ENCODE measurements at regions not wholly inside any gene's neighbourhood (a gene's known extent, or its start where the extent isn't known, plus 50 kb on each side); places are given as distances from the start of the nearest gene placed in this dataset.

DNA sequence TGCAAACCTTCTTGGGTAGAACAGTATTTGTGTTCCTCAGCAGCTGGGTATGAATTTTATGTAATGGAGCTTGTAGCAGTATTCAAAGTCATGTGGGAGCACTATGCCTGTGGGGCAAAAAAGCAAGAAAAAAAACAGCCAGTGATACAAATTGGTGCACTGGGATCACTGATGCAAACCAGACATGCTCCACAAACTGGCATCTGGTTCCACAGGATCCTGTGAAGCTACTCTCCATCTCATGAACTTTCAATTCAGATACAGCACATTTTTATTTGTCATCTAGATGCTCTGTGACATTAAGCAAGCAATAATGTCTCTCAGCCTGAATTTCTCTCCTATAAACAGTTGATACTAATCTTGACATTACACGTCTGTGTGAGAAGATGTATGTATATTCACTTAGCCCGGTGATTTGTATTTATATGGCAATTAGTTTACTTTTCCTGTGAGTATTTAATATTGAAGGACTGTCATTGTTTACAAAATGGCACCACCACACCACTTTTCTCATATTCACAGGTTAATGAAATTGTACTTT, 208.5 kb upstream of the GRIA4 start:
- intact Hi-C loops (cut with micrococcal nuclease): no loop called here
- H3K27ac ChIP-seq (ENCODE audit: low read length): no peak overlapping the region
- H3K36me3 ChIP-seq (ENCODE audit: low read depth, low read length): no peaks in the 10 kb centered on the region
- H3F3A ChIP-seq (ENCODE audit: low read length, unreplicated experiment): no peaks in the 10 kb centered on the region
- TF ChIP-seq EZH2phosphoT487 (IDR thresholded peaks at IDR 0.05; ENCODE audit: borderline replicate concordance, low read length) (no peak), EZH2 (IDR thresholded peaks at IDR 0.05; ENCODE audit: low read length, unreplicated experiment) (no peak), CTCF (conservative IDR thresholded peaks at IDR 0.05; ENCODE audit: low read depth, low read length) (no peak)
- ChIA-PET CTCF (no interaction called here), POLR2A (ENCODE audit: unreplicated experiment) (no interaction called here)
- DNase-seq: no peak
- H4K20me1 ChIP-seq (ENCODE audit: low read length): no peaks in the 10 kb centered on the region
- no peaks in the 10 kb centered on the region for H3K9me3 ChIP-seq (ENCODE audit: low read length)
- no peak for ATAC-seq
- no peak overlapping the region for H3K4me3 ChIP-seq (ENCODE audit: low read length)
- no peaks in the 10 kb centered on the region for H3K9me2 ChIP-seq (replicated peaks; ENCODE audit: low read length)
- no peaks in the 10 kb centered on the region for H3K4me1 ChIP-seq (ENCODE audit: insufficient read depth, low read length)
- no peak overlapping the region for H3K4me2 ChIP-seq (ENCODE audit: low read length)
- no peaks in the 10 kb centered on the region for H3K79me2 ChIP-seq (ENCODE audit: low read length)
- no TSS peak for BruUV-seq (replicated peaks)
- no peak overlapping the region for H3K9ac ChIP-seq (ENCODE audit: low read length)
- H3K27me3 ChIP-seq (ENCODE audit: low read length): no peaks in the 10 kb centered on the region
- H2AFZ ChIP-seq (ENCODE audit: low read length): no peak overlapping the region

DNA sequence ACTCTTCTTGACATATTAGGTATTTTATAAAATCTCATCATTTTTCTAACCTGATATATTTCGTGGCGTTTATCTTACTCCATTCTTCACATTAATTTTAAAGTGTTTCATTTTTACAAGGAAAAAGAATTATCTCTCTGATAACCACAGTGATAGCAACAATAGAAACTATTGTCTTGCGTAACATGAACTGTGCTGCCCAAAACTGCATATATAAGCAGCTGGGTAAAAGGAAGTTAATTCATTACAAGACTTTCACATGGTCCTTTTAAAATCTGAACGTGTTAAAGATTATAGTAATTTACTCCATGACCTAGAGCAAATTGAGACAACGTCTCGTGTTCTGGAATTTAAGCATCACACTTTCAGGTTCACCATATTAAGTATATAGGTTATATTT, 210.4 kb upstream of the GRIA4 start:
- ChIA-PET CTCF (no interaction called here), POLR2A (ENCODE audit: unreplicated experiment) (no interaction called here)
- Histone ChIP-seq H3K79me2 (ENCODE audit: low read length) (no peaks in the 10 kb centered on the region), H3K9ac (ENCODE audit: low read length) (no peak overlapping the region), H3F3A (ENCODE audit: low read length, unreplicated experiment) (no peaks in the 10 kb centered on the region), H3K36me3 (ENCODE audit: low read depth, low read length) (no peaks in the 10 kb centered on the region), H3K9me3 (ENCODE audit: low read length) (no peaks in the 10 kb centered on the region), H3K4me3 (ENCODE audit: low read length) (no peak overlapping the region), H3K27ac (ENCODE audit: low read length) (no peak overlapping the region), H3K9me2 (replicated peaks; ENCODE audit: low read length) (no peaks in the 10 kb centered on the region), H3K4me2 (ENCODE audit: low read length) (no peak overlapping the region), H3K4me1 (ENCODE audit: insufficient read depth, low read length) (no peaks in the 10 kb centered on the region), H4K20me1 (ENCODE audit: low read length) (no peaks in the 10 kb centered on the region), H3K27me3 (ENCODE audit: low read length) (no peaks in the 10 kb centered on the region), H2AFZ (ENCODE audit: low read length) (no peak overlapping the region)
- intact Hi-C loops (cut with micrococcal nuclease): no loop called here
- TF ChIP-seq EZH2phosphoT487 (IDR thresholded peaks at IDR 0.05; ENCODE audit: borderline replicate concordance, low read length) (no peak), CTCF (conservative IDR thresholded peaks at IDR 0.05; ENCODE audit: low read depth, low read length) (no peak), EZH2 (IDR thresholded peaks at IDR 0.05; ENCODE audit: low read length, unreplicated experiment) (no peak)
- no TSS peak for BruUV-seq (replicated peaks)
- no peak for DNase-seq
- no peak for ATAC-seq

DNA sequence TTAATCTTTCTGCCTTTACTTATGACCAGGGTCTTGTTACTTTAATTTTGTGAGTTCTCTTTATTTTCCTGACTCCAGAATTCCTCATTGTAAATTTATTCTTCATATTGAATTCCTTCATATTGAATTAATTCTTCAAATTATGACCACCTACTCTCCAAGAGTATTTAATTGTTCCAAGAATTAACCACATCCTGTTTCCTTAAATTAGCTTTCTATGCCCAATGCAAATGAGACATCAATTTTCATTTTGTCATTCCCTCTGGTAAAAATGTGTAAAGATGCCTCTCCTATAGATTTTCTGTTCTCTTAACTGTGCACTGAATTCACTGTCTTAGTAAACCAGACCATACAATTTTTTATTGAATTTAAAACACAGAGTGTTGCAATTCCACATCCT, 211.2 kb upstream of the GRIA4 start:
- ChIA-PET POLR2A (ENCODE audit: unreplicated experiment) (no interaction called here), CTCF (no interaction called here)
- H3K4me3 ChIP-seq (ENCODE audit: low read length): no peak overlapping the region
- no peaks in the 10 kb centered on the region for H3K4me1 ChIP-seq (ENCODE audit: insufficient read depth, low read length)
- H3F3A ChIP-seq (ENCODE audit: low read length, unreplicated experiment): no peaks in the 10 kb centered on the region
- no peak for DNase-seq
- intact Hi-C loops (cut with micrococcal nuclease): no loop called here
- ATAC-seq: no peak
- H3K4me2 ChIP-seq (ENCODE audit: low read length): no peak overlapping the region
- no peaks in the 10 kb centered on the region for H3K36me3 ChIP-seq (ENCODE audit: low read depth, low read length)
- no TSS peak for BruUV-seq (replicated peaks)
- H4K20me1 ChIP-seq (ENCODE audit: low read length): no peaks in the 10 kb centered on the region
- no peaks in the 10 kb centered on the region for H3K9me3 ChIP-seq (ENCODE audit: low read length)
- no peaks in the 10 kb centered on the region for H3K9me2 ChIP-seq (replicated peaks; ENCODE audit: low read length)
- TF ChIP-seq EZH2 (IDR thresholded peaks at IDR 0.05; ENCODE audit: low read length, unreplicated experiment) (no peak), CTCF (conservative IDR thresholded peaks at IDR 0.05; ENCODE audit: low read depth, low read length) (no peak), EZH2phosphoT487 (IDR thresholded peaks at IDR 0.05; ENCODE audit: borderline replicate concordance, low read length) (no peak)
- H3K9ac ChIP-seq (ENCODE audit: low read length): no peak overlapping the region
- H2AFZ ChIP-seq (ENCODE audit: low read length): no peak overlapping the region
- no peaks in the 10 kb centered on the region for H3K27me3 ChIP-seq (ENCODE audit: low read length)
- no peak overlapping the region for H3K27ac ChIP-seq (ENCODE audit: low read length)
- H3K79me2 ChIP-seq (ENCODE audit: low read length): no peaks in the 10 kb centered on the region

Measured in PC-3 (cell line).